IMR-90 (cell line): ENCODE measurements at regions not wholly inside any gene's neighbourhood (a gene's known extent, or its start where the extent isn't known, plus 50 kb on each side); places are given as distances from the start of the nearest gene placed in this dataset.

Experiments
- ATAC-seq: fragments of 200-7000 bp; cut with Tn5 transposase; 2 replicates; pipeline ENCODE4 v1.9.1; 2020; ENCODE audit warnings: low read depth, mild to moderate bottlenecking, moderate library complexity
- BruUV-seq: library from RNA; stranded (reverse); fragments of 400-500 nt; replicated peaks from 2 replicates; lab custom pipeline; 2021; lab: Mats Ljungman, UMichigan
- CTCF ChIA-PET: fragments of 300-600 bp; formaldehyde crosslinking; extraction: SDS; loops from one replicate; lab custom pipeline; 2021; ENCODE audit warnings: antibody characterized with exemption; lab: Yijun Ruan, JAX
- POLR2A ChIA-PET: fragments of 300-600 bp; sonication (Branson Sonifier 250); formaldehyde crosslinking; loops from one replicate; lab custom pipeline; 2022; ENCODE audit warnings: antibody characterized with exemption; ENCODE audit not compliant: unreplicated experiment; lab: Charles Lee
- DNase-seq: peaks from one replicate; pipeline ENCODE4 v3.0.0; 2013
- H2AFZ ChIP-seq: replicated peaks from 2 replicates; pipeline ENCODE3; 2013; ENCODE audit warnings: low read length, mild to moderate bottlenecking; ENCODE audit not compliant: poor library complexity
- H2AK5ac ChIP-seq: 2 replicates; pipeline ENCODE4 v1.6.1; 2013; ENCODE audit warnings: low read depth, low read length, inconsistent platforms
- H2AK9ac ChIP-seq: replicated peaks from 2 replicates; pipeline ENCODE3; 2013; ENCODE audit warnings: mild to moderate bottlenecking, low read depth, low read length, moderate library complexity; ENCODE audit not compliant: poor library complexity
- H2BK120ac ChIP-seq: 2 replicates; pipeline ENCODE4 v1.6.1; 2013; ENCODE audit warnings: low read depth, low read length, inconsistent platforms
- H2BK15ac ChIP-seq: 3 replicates; pipeline ENCODE4 v1.6.1; 2013; ENCODE audit warnings: low read depth, low read length, inconsistent platforms
- H2BK20ac ChIP-seq: 2 replicates; pipeline ENCODE4 v1.6.1; 2013; ENCODE audit warnings: low read depth, mild to moderate bottlenecking, inconsistent platforms, low read length, moderate library complexity
- H2BK5ac ChIP-seq: 2 replicates; pipeline ENCODE4 v1.6.1; 2013; ENCODE audit warnings: mild to moderate bottlenecking, low read depth, low read length, inconsistent platforms; ENCODE audit not compliant: poor library complexity, severe bottlenecking
- H3K14ac ChIP-seq: replicated peaks from 2 replicates; pipeline ENCODE4 v1.6.1; 2013; ENCODE audit warnings: low read depth, low read length, inconsistent platforms
- H3K18ac ChIP-seq: 2 replicates; pipeline ENCODE4 v1.6.1; 2013; ENCODE audit warnings: low read depth, low read length, control low read depth
- H3K23ac ChIP-seq: 2 replicates; pipeline ENCODE4 v1.6.1; 2013; ENCODE audit warnings: low read depth, low read length, inconsistent platforms
- H3K27ac ChIP-seq: 2 replicates; pipeline ENCODE4 v1.5.1; 2013; ENCODE audit warnings: mild to moderate bottlenecking, control low read depth, low read length; ENCODE audit not compliant: insufficient read depth
- H3K27me3 ChIP-seq: 2 replicates; pipeline ENCODE4 v1.6.1; 2013; ENCODE audit warnings: low read length; ENCODE audit not compliant: control insufficient read depth, insufficient read depth
- H3K36me3 ChIP-seq: 2 replicates; pipeline ENCODE4 v1.6.1; 2013; ENCODE audit warnings: low read length, mixed read lengths; ENCODE audit not compliant: control insufficient read depth, insufficient read depth
- H3K4ac ChIP-seq: 2 replicates; pipeline ENCODE4 v1.6.1; 2013; ENCODE audit warnings: low read depth, low read length, inconsistent platforms
- H3K4me1 ChIP-seq: 2 replicates; pipeline ENCODE4 v1.6.1; 2013; ENCODE audit warnings: low read length, mixed read lengths; ENCODE audit not compliant: control insufficient read depth, insufficient read depth
- H3K4me2 ChIP-seq: 2 replicates; pipeline ENCODE4 v1.6.1; 2013; ENCODE audit warnings: low read depth, mild to moderate bottlenecking, control low read depth, low read length, moderate library complexity
- H3K4me3 ChIP-seq: 2 replicates; pipeline ENCODE4 v1.5.1; 2013; ENCODE audit warnings: low read depth, mild to moderate bottlenecking, control low read depth, low read length, moderate library complexity; ENCODE audit not compliant: insufficient read depth
- H3K56ac ChIP-seq: 2 replicates; pipeline ENCODE4 v1.6.1; 2013; ENCODE audit warnings: low read length, inconsistent platforms; ENCODE audit not compliant: insufficient read depth; ENCODE audit errors: extremely low read depth
- H3K79me1 ChIP-seq, 2 experiments: 2 replicates each; pipeline ENCODE4 v1.6.1; 2013; ENCODE audit warnings: low read length in 2 of 2, inconsistent platforms in 1 of 2, low read depth in 1 of 2
- H3K9ac ChIP-seq: 2 replicates; pipeline ENCODE4 v1.6.1; 2013; ENCODE audit warnings: low read depth, low read length, control low read depth
- H3K9me1 ChIP-seq: 2 replicates; pipeline ENCODE4 v1.6.1; 2013; ENCODE audit warnings: low read length, inconsistent platforms; ENCODE audit not compliant: insufficient read depth
- H3K9me3 ChIP-seq: 2 replicates; pipeline ENCODE4 v1.6.1; 2013; ENCODE audit warnings: low read length; ENCODE audit not compliant: control insufficient read depth, insufficient read depth
- H4K20me1 ChIP-seq: 2 replicates; pipeline ENCODE4 v1.6.1; 2013; ENCODE audit warnings: low read length, inconsistent platforms; ENCODE audit not compliant: insufficient read depth
- H4K5ac ChIP-seq: 2 replicates; pipeline ENCODE4 v1.6.1; 2013; ENCODE audit warnings: mild to moderate bottlenecking, low read depth, low read length, control low read depth
- H4K8ac ChIP-seq, 2 experiments: 2 replicates each; pipeline ENCODE4 v1.6.1; 2013; ENCODE audit warnings: low read depth in 2 of 2, low read length in 2 of 2, control low read depth in 1 of 2, inconsistent platforms in 1 of 2
- H4K91ac ChIP-seq: 2 replicates; pipeline ENCODE4 v1.6.1; 2013; ENCODE audit warnings: low read depth, low read length, inconsistent platforms; ENCODE audit not compliant: insufficient read depth
- BHLHE40 ChIP-seq: fragments of 150-350 bp; IDR thresholded peaks from 2 replicates; pipeline ENCODE4 v1.6.1; 2016; ENCODE audit warnings: mild to moderate bottlenecking, low read depth, low read length
- CEBPB ChIP-seq: IDR thresholded peaks from 2 replicates; pipeline ENCODE4 v1.6.1; 2012; ENCODE audit warnings: low read depth, low read length, improper control_type of control experiment
- ELK1 ChIP-seq: fragments of 150-350 bp; IDR thresholded peaks from 2 replicates; pipeline ENCODE4 v1.6.1; 2016; ENCODE audit warnings: low read depth, mild to moderate bottlenecking, low read length, moderate library complexity, borderline replicate concordance
- FOS ChIP-seq: fragments of 150-350 bp; IDR thresholded peaks from 2 replicates; pipeline ENCODE4 v1.6.1; 2016; ENCODE audit warnings: low read depth, low read length
- MAFK ChIP-seq: IDR thresholded peaks from 2 replicates; pipeline ENCODE4 v1.6.1; 2012; ENCODE audit warnings: low read depth, low read length, improper control_type of control experiment
- MXI1 ChIP-seq: IDR thresholded peaks from 2 replicates; pipeline ENCODE4 v1.6.1; 2012; ENCODE audit warnings: low read depth, mild to moderate bottlenecking, low read length, moderate library complexity, borderline replicate concordance
- NFE2L2 ChIP-seq: fragments of 150-350 bp; IDR thresholded peaks from 2 replicates; pipeline ENCODE4 v1.6.1; 2016; ENCODE audit warnings: low read depth, mild to moderate bottlenecking, low read length
- POLR2A ChIP-seq: IDR thresholded peaks from 2 replicates; pipeline ENCODE4 v1.6.1; 2012; ENCODE audit warnings: mild to moderate bottlenecking, low read depth, low read length
- RCOR1 ChIP-seq: IDR thresholded peaks from 2 replicates; pipeline ENCODE4 v1.6.1; 2012; ENCODE audit warnings: mild to moderate bottlenecking, low read length, improper control_type of control experiment; ENCODE audit not compliant: insufficient replicate concordance
- RFX5 ChIP-seq: IDR thresholded peaks from 2 replicates; pipeline ENCODE4 v1.8.0; 2012; ENCODE audit warnings: low read depth, mild to moderate bottlenecking, low read length, moderate library complexity
- WGBS, 2 experiments: methylation state at CpG; one replicate each; pipeline versions ENCODE4 v1.1.5 to v1.1.7; 2013; ENCODE audit warnings: missing lambda C conversion rate in 2 of 2; ENCODE audit not compliant: insufficient read length in 1 of 2; ENCODE audit errors: extremely low coverage in 2 of 2; 5-methylcytosine and 5-hydroxymethylcytosine counted together
- dilution Hi-C: fragments of 300-500 bp; cut with HindIII; formaldehyde crosslinking; loops from one replicate; pipeline ENCODE4 v1.14.3; 2018; ENCODE audit warnings: low sequenced_read_pairs; ENCODE audit not compliant: unreplicated experiment
- in situ Hi-C: fragments of 300-500 bp; cut with MboI; formaldehyde crosslinking; loops from 3 replicates; pipeline ENCODE4 v1.14.3; 2019; ENCODE audit warnings: low sequenced_read_pairs, inconsistent platforms, mixed read lengths
- intact Hi-C: fragments of 100-400 bp; cut with micrococcal nuclease; formaldehyde crosslinking; loops from 2 replicates; pipeline ENCODE4 v1.10.0; 2022

- in situ Hi-C loops (no loop called here), intact Hi-C loops (no loop called here), dilution Hi-C loops (no loop called here)
- H3K14ac ChIP-seq = no peak overlapping the region
- H3K4me3 ChIP-seq = no peak overlapping the region
- H3K18ac ChIP-seq = no peak overlapping the region
- H4K20me1 ChIP-seq = no peaks in the 10 kb centered on the region
- H3K56ac ChIP-seq = no peak overlapping the region
- no peaks in the 10 kb centered on the region for H3K9me1 ChIP-seq
- no peak overlapping the region for H3K4me2 ChIP-seq
- no peak overlapping the region for H3K23ac ChIP-seq
- no peak overlapping the region for H2BK5ac ChIP-seq
- no peak overlapping the region for H3K4ac ChIP-seq
- H2AK5ac ChIP-seq = no peak overlapping the region
- WGBS, 2 experiments = 60% methylated on average over 1 of the region's 6 CpGs; no CpG with 5 or more reads in 1 of the 2 experiments
- H3K4me1 ChIP-seq = no peaks in the 10 kb centered on the region
- H3K9ac ChIP-seq = no peak overlapping the region
- no peak for ATAC-seq
- H2BK15ac ChIP-seq = no peak overlapping the region
- no peak overlapping the region for H4K5ac ChIP-seq
- BruUV-seq = no TSS peak
- no peak overlapping the region for H3K27ac ChIP-seq
- H3K27me3 ChIP-seq = no peaks in the 10 kb centered on the region
- no peaks in the 10 kb centered on the region for H3K79me1 ChIP-seq
- no peak overlapping the region for H2BK20ac ChIP-seq
- TF ChIP-seq RCOR1 (no peak), FOS (no peak), MAFK (no peak), NFE2L2 (no peak), BHLHE40 (no peak), CEBPB (no peak), RFX5 (no peak), MXI1 (no peak), ELK1 (no peak), POLR2A (no peak)
- ChIA-PET CTCF (no interaction called here), POLR2A (no interaction called here)
- DNase-seq = no peak
- no peak overlapping the region for H2BK120ac ChIP-seq
- H3K36me3 ChIP-seq = no peaks in the 10 kb centered on the region
- no peak overlapping the region for H2AK9ac ChIP-seq
- H3K9me3 ChIP-seq = peaks cover 45% of the 10 kb centered on the region
- no peak overlapping the region for H4K91ac ChIP-seq
- H2AFZ ChIP-seq = no peak overlapping the region
- H4K8ac ChIP-seq = no peak overlapping the region
Measured at GRCh38 chr5:3000631-3001030, 249.2 kb upstream of the IRX2 start.
